Upper lobe of left lung (tissue), 4 donors: ENCODE measurements at regions not wholly inside any gene's neighbourhood (a gene's known extent, or its start where the extent isn't known, plus 50 kb on each side); places are given as distances from the start of the nearest gene placed in this dataset.

Experiments
- EP300 ChIP-seq, 4 donors: sonication (generic); formaldehyde crosslinking; IDR thresholded peaks; one replicate each; pipeline ENCODE4 v1.5.1; 2017; ENCODE audit warnings: antibody characterized with exemption in 4 of 4, control low read depth in 2 of 4
- POLR2A ChIP-seq, 4 donors: fragments of 450-650 bp; IDR thresholded peaks; one replicate each; pipeline ENCODE4 v1.5.1; 2016 to 2017; ENCODE audit warnings: antibody characterized with exemption in 4 of 4, mild to moderate bottlenecking in 2 of 4

GRCh38 chr1:80021891-80022290, 1015.4 kb upstream of the ADGRL4 start:
- TF ChIP-seq EP300 (IDR thresholded peaks at IDR 0.05) (no peak), POLR2A (IDR thresholded peaks at IDR 0.05) (no peak)
